ENCODE measurements at regions not wholly inside any gene's neighbourhood (a gene's known extent, or its start where the extent isn't known, plus 50 kb on each side); places are given as distances from the start of the nearest gene placed in this dataset.

- Histone ChIP-seq H3K27ac (no peak overlapping the region), H3K4me3 (no peak overlapping the region)
- no peak for TF ChIP-seq CTCF (IDR thresholded peaks at IDR 0.05)
- no peak for DNase-seq (ENCODE audit: low spot score)
Measured at GRCh38 chr12:91319071-91319760, 136.6 kb upstream of the DCN start.

GRCh38 chr12:91317306-91317705 lies 134.7 kb upstream of the DCN start:
- no peak for TF ChIP-seq CTCF (IDR thresholded peaks at IDR 0.05)
- no peak for DNase-seq (ENCODE audit: low spot score)
- H3K4me3 ChIP-seq: no peak overlapping the region
- H3K27ac ChIP-seq: no peak overlapping the region

- TF ChIP-seq CTCF (IDR thresholded peaks at IDR 0.05): no peak
- DNase-seq (ENCODE audit: low spot score): no peak
- no peak overlapping the region for H3K27ac ChIP-seq
- H3K4me3 ChIP-seq: no peak overlapping the region
Measured at GRCh38 chr12:91316907-91317269, 134.3 kb upstream of the DCN start.

- TF ChIP-seq CTCF (IDR thresholded peaks at IDR 0.05): no peak
- Histone ChIP-seq H3K27ac (peak overlapping the region in 1 of 2 donors; percentile 33), H3K4me3 (no peak overlapping the region)
- no peak for DNase-seq (ENCODE audit: low spot score)
Measured at GRCh38 chr12:91316161-91316906, 133.7 kb upstream of the DCN start.

- DNase-seq (ENCODE audit: low spot score): no peak
- H3K4me3 ChIP-seq: no peak overlapping the region
- H3K27ac ChIP-seq: no peak overlapping the region
- TF ChIP-seq CTCF (IDR thresholded peaks at IDR 0.05): no peak
Measured at GRCh38 chr12:91311081-91311480, 128.5 kb upstream of the DCN start.

- DNase-seq (ENCODE audit: low spot score): no peak
- H3K4me3 ChIP-seq: no peak overlapping the region
- no peak overlapping the region for H3K27ac ChIP-seq
- TF ChIP-seq CTCF (IDR thresholded peaks at IDR 0.05): no peak
Measured at GRCh38 chr12:91309450-91309849, 126.8 kb upstream of the DCN start.
